ENCODE measurements at regions not wholly inside any gene's neighbourhood (a gene's known extent, or its start where the extent isn't known, plus 50 kb on each side); places are given as distances from the start of the nearest gene placed in this dataset.

DNA sequence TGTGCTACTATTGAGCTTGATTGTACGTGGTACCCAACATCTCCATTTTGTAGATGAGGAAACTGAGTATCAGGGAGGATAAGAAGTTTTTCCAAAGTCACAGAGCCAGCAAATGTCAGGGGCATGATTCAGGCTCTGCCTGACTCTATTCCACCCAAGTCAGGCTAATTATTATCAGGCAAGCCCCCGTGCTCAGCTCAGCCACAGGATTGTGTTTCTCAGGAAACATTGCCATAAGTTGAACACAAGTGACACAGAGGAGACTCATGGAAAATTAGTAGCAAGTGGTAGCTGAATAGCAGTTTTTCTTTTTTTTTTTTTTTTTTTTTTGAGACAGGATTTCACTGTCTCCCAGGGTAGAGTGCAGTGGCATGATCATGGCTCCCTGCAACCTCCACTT is 260.5 kb downstream of the C1D start:
- no peaks in the 10 kb centered on the region for H4K20me1 ChIP-seq (ENCODE audit: insufficient read depth, low read length)
- H3K4me2 ChIP-seq (ENCODE audit: low read length): no peak overlapping the region
- H3K4me1 ChIP-seq (ENCODE audit: insufficient read depth, low read length, severe bottlenecking): no peaks in the 10 kb centered on the region
- H3K9me2 ChIP-seq (ENCODE audit: low read depth, low read length): no peaks in the 10 kb centered on the region
- no peak overlapping the region for H3K27ac ChIP-seq (ENCODE audit: low read depth, low read length, poor library complexity, severe bottlenecking)
- no peaks in the 10 kb centered on the region for H3F3A ChIP-seq (ENCODE audit: insufficient read depth, low read length)
- no peak overlapping the region for H3K9ac ChIP-seq (ENCODE audit: low read length)
- H3K27me3 ChIP-seq (ENCODE audit: insufficient read depth, low read length): no peaks in the 10 kb centered on the region
- no peak for TF ChIP-seq EZH2 (IDR thresholded peaks at IDR 0.05; ENCODE audit: borderline replicate concordance, low read length)
- TF ChIP-seq, protein P1, sequence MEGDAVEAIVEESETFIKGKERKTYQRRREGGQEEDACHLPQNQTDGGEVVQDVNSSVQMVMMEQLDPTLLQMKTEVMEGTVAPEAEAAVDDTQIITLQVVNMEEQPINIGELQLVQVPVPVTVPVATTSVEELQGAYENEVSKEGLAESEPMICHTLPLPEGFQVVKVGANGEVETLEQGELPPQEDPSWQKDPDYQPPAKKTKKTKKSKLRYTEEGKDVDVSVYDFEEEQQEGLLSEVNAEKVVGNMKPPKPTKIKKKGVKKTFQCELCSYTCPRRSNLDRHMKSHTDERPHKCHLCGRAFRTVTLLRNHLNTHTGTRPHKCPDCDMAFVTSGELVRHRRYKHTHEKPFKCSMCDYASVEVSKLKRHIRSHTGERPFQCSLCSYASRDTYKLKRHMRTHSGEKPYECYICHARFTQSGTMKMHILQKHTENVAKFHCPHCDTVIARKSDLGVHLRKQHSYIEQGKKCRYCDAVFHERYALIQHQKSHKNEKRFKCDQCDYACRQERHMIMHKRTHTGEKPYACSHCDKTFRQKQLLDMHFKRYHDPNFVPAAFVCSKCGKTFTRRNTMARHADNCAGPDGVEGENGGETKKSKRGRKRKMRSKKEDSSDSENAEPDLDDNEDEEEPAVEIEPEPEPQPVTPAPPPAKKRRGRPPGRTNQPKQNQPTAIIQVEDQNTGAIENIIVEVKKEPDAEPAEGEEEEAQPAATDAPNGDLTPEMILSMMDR (IDR thresholded peaks at IDR 0.05; ENCODE audit: low read length): no peak
- no peak overlapping the region for H2AFZ ChIP-seq (ENCODE audit: low read length)
- H3K79me2 ChIP-seq (ENCODE audit: insufficient read depth, low read length): no peaks in the 10 kb centered on the region
- H3K9me3 ChIP-seq (ENCODE audit: low read length): no peaks in the 10 kb centered on the region
- no peaks in the 10 kb centered on the region for H3K36me3 ChIP-seq (ENCODE audit: insufficient read depth, low read length)
- H3K4me3 ChIP-seq (ENCODE audit: low read depth, low read length, poor library complexity, severe bottlenecking): no peak overlapping the region

DNA sequence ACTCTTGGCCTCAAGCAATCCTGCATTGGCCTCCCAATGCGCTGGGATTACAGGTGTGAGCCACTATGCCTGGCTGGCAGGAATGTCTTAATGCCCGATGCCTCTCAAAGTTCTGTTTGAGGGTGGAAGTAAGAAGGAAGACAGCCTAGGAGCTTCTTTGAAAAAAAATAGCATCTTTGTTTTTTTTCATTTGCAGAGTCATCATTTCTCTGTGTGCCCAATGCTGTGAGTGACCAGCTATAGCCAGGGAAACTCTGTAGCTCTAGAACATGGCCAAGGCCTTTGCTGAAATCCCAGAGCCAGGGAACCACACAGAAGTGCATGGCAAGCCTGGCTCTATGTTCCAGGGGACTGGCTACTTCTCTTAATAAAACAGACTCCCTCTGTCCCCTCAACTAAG is 260.0 kb downstream of the C1D start:
- Histone ChIP-seq H3K27me3 (ENCODE audit: insufficient read depth, low read length) (no peaks in the 10 kb centered on the region), H3K4me1 (ENCODE audit: insufficient read depth, low read length, severe bottlenecking) (no peaks in the 10 kb centered on the region), H3K9me2 (ENCODE audit: low read depth, low read length) (no peaks in the 10 kb centered on the region), H3K9me3 (ENCODE audit: low read length) (no peaks in the 10 kb centered on the region), H3F3A (ENCODE audit: insufficient read depth, low read length) (no peaks in the 10 kb centered on the region), H4K20me1 (ENCODE audit: insufficient read depth, low read length) (no peaks in the 10 kb centered on the region), H3K79me2 (ENCODE audit: insufficient read depth, low read length) (no peaks in the 10 kb centered on the region), H3K9ac (ENCODE audit: low read length) (no peak overlapping the region), H3K27ac (ENCODE audit: low read depth, low read length, poor library complexity, severe bottlenecking) (no peak overlapping the region), H3K4me3 (ENCODE audit: low read depth, low read length, poor library complexity, severe bottlenecking) (no peak overlapping the region), H3K4me2 (ENCODE audit: low read length) (no peak overlapping the region), H2AFZ (ENCODE audit: low read length) (no peak overlapping the region), H3K36me3 (ENCODE audit: insufficient read depth, low read length) (no peaks in the 10 kb centered on the region)
- TF ChIP-seq, protein P1 (IDR thresholded peaks at IDR 0.05; ENCODE audit: low read length): no peak
- no peak for TF ChIP-seq EZH2 (IDR thresholded peaks at IDR 0.05; ENCODE audit: borderline replicate concordance, low read length)

DNA sequence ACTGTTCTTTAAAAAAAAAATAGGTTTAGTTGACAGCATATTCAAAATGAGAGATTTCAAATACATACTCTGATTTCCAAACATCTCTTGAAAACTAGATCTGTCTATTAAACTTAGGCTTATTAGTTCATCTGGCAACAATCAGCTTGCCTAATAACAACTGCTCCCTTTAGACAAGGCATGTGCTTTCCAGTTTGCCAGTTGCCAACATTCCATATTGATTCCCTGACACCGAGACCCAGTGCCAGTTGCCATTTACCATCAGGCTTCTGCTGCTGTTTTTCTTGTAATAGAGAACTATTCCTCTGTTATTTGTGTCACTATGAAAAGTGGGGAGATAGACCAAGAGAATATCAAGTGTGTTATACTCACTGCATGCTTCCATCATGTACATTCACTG is 256.0 kb downstream of the C1D start:
- no peaks in the 10 kb centered on the region for H3K9me2 ChIP-seq (ENCODE audit: low read depth, low read length)
- no peak for TF ChIP-seq EZH2 (IDR thresholded peaks at IDR 0.05; ENCODE audit: borderline replicate concordance, low read length)
- TF ChIP-seq, protein P1 (IDR thresholded peaks at IDR 0.05; ENCODE audit: low read length): no peak
- H3K27ac ChIP-seq (ENCODE audit: low read depth, low read length, poor library complexity, severe bottlenecking): no peak overlapping the region
- H3K4me3 ChIP-seq (ENCODE audit: low read depth, low read length, poor library complexity, severe bottlenecking): no peak overlapping the region
- no peak overlapping the region for H2AFZ ChIP-seq (ENCODE audit: low read length)
- no peak overlapping the region for H3K9ac ChIP-seq (ENCODE audit: low read length)
- H3F3A ChIP-seq (ENCODE audit: insufficient read depth, low read length): no peaks in the 10 kb centered on the region
- no peak overlapping the region for H3K4me2 ChIP-seq (ENCODE audit: low read length)
- no peaks in the 10 kb centered on the region for H4K20me1 ChIP-seq (ENCODE audit: insufficient read depth, low read length)
- H3K79me2 ChIP-seq (ENCODE audit: insufficient read depth, low read length): no peaks in the 10 kb centered on the region
- H3K27me3 ChIP-seq (ENCODE audit: insufficient read depth, low read length): no peaks in the 10 kb centered on the region
- no peaks in the 10 kb centered on the region for H3K36me3 ChIP-seq (ENCODE audit: insufficient read depth, low read length)
- no peaks in the 10 kb centered on the region for H3K4me1 ChIP-seq (ENCODE audit: insufficient read depth, low read length, severe bottlenecking)
- H3K9me3 ChIP-seq (ENCODE audit: low read length): no peaks in the 10 kb centered on the region

Measured in OCI-LY1 (cell line).